ENCODE measurements at regions not wholly inside any gene's neighbourhood (a gene's known extent, or its start where the extent isn't known, plus 50 kb on each side); places are given as distances from the start of the nearest gene placed in this dataset.

DNA sequence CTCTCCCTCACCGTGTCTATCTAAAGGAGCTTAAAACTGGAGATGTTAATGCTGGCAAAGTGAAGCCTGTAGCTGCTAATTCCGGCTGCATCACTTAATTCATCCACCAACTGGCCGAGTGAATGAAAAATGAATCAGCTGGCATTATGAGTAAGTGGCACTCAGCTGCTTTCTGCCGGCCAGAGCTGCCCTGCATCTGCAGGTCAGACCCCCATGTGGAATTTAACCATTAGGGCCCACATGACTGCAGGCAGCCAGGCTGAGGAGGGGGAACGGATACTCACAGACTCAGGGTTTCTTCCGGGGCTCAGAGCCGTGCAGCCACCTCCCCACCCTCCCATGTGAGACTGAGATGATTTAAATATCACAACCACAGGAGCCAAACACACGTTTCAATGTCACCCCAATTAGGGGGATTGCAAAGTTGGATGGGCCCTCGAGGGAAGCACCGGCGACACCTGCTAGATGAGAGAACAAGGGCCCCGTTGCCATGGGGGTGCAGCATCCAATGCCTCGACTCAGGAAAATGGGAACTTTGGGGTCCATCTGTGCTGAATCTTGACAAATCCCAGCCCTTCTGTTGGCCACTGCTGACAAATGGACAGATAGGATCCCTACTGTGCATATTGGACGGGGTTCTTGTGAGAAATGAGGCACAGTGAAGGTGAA is 115.6 kb upstream of the ALDH1B1 start:
- no peaks in the 10 kb centered on the region for H3K79me2 ChIP-seq (ENCODE audit: insufficient read depth, low read depth)
- no peaks in the 10 kb centered on the region for H3K36me3 ChIP-seq (ENCODE audit: insufficient read depth)
- H3K4me3 ChIP-seq (IDR thresholded peaks at IDR 0.05; ENCODE audit: insufficient read depth, low read depth, low read length), result no peak overlapping the region
- no peak overlapping the region for H3K4me2 ChIP-seq
- TF ChIP-seq, protein P1, sequence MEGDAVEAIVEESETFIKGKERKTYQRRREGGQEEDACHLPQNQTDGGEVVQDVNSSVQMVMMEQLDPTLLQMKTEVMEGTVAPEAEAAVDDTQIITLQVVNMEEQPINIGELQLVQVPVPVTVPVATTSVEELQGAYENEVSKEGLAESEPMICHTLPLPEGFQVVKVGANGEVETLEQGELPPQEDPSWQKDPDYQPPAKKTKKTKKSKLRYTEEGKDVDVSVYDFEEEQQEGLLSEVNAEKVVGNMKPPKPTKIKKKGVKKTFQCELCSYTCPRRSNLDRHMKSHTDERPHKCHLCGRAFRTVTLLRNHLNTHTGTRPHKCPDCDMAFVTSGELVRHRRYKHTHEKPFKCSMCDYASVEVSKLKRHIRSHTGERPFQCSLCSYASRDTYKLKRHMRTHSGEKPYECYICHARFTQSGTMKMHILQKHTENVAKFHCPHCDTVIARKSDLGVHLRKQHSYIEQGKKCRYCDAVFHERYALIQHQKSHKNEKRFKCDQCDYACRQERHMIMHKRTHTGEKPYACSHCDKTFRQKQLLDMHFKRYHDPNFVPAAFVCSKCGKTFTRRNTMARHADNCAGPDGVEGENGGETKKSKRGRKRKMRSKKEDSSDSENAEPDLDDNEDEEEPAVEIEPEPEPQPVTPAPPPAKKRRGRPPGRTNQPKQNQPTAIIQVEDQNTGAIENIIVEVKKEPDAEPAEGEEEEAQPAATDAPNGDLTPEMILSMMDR (conservative IDR thresholded peaks at IDR 0.05; ENCODE audit: low read depth, low read length), result no peak
- no peaks in the 10 kb centered on the region for H4K20me1 ChIP-seq (ENCODE audit: insufficient read depth)
- no peak overlapping the region for H3K9ac ChIP-seq
- no peak overlapping the region for H3K27ac ChIP-seq
- no peaks in the 10 kb centered on the region for H3K27me3 ChIP-seq (ENCODE audit: insufficient read depth, low read depth)
- no peaks in the 10 kb centered on the region for H3K4me1 ChIP-seq (ENCODE audit: low read depth, poor library complexity, severe bottlenecking)
- no peak overlapping the region for H2AFZ ChIP-seq (ENCODE audit: low read depth)

DNA sequence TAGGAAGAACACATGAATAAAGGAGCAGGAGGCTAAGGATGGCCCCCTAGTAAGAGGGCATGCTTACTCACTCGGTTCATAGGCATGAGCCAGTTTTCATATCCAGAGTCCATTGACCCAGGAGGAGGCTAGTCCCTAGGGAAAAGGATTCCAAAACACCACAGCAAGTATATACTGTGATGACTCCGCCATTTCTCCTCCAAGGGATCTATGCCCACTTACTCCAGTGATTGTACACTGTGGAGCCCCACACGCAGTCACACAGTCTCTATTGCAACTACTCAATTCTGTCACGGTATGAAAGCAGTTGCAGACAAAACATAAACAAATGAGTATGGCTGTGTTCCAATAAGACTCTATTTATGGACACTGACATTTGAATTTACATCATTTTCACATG is 117.7 kb upstream of the ALDH1B1 start:
- H3K9ac ChIP-seq, result no peak overlapping the region

GRCh38 chr9:38272710-38273109 is 119.8 kb upstream of the ALDH1B1 start:
- Histone ChIP-seq H3K4me1 (ENCODE audit: low read depth, poor library complexity, severe bottlenecking) (no peaks in the 10 kb centered on the region), H3K79me2 (ENCODE audit: insufficient read depth, low read depth) (no peaks in the 10 kb centered on the region), H3K4me2 (no peak overlapping the region), H3K36me3 (ENCODE audit: insufficient read depth) (no peaks in the 10 kb centered on the region), H3K4me3 (IDR thresholded peaks at IDR 0.05; ENCODE audit: insufficient read depth, low read depth, low read length) (no peak overlapping the region), H3K27ac (no peak overlapping the region), H2AFZ (ENCODE audit: low read depth) (no peak overlapping the region), H3K9ac (no peak overlapping the region), H3K27me3 (ENCODE audit: insufficient read depth, low read depth) (no peaks in the 10 kb centered on the region), H4K20me1 (ENCODE audit: insufficient read depth) (no peaks in the 10 kb centered on the region)
- TF ChIP-seq, protein P1 (conservative IDR thresholded peaks at IDR 0.05; ENCODE audit: low read depth, low read length), result no peak

More for the DNA sequence above, 117.7 kb upstream of the ALDH1B1 start:
- TF ChIP-seq, protein P1 (conservative IDR thresholded peaks at IDR 0.05; ENCODE audit: low read depth, low read length), result no peak
- no peak overlapping the region for H3K4me2 ChIP-seq
- no peak overlapping the region for H2AFZ ChIP-seq (ENCODE audit: low read depth)
- no peaks in the 10 kb centered on the region for H4K20me1 ChIP-seq (ENCODE audit: insufficient read depth)
- no peak overlapping the region for H3K27ac ChIP-seq
- H3K36me3 ChIP-seq (ENCODE audit: insufficient read depth), result no peaks in the 10 kb centered on the region
- no peaks in the 10 kb centered on the region for H3K79me2 ChIP-seq (ENCODE audit: insufficient read depth, low read depth)
- no peak overlapping the region for H3K4me3 ChIP-seq (IDR thresholded peaks at IDR 0.05; ENCODE audit: insufficient read depth, low read depth, low read length)
- H3K27me3 ChIP-seq (ENCODE audit: insufficient read depth, low read depth), result no peaks in the 10 kb centered on the region
- no peaks in the 10 kb centered on the region for H3K4me1 ChIP-seq (ENCODE audit: low read depth, poor library complexity, severe bottlenecking)

DNA sequence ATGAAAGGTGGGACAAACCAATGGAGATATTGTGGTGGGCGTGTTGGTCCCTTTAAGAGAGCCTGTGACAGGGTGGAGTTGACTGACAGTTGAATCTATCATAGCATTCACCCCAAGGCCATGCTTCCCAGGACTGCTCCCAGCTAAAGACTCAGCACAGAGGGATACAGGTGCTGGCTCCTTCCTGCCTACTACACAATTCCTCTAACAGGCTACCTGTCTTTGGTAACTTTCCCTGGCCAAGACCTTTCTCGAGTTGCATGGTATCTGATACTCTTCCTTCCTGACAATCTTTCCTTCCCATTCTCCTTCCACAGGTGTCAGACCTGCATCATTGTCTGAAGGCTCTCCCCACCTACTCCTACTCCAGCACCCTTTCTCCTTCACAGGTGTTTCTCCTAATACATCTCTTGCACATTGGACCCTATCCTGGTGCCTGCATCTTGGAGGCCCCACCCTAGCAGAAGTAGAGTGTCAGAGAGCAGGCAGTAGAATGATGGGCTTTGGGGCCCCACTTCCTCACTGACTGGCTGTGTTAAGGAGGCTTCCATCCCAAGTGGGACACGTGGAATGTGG is 120.7 kb upstream of the ALDH1B1 start:
- TF ChIP-seq, protein P1 (conservative IDR thresholded peaks at IDR 0.05; ENCODE audit: low read depth, low read length), result no peak
- H2AFZ ChIP-seq (ENCODE audit: low read depth), result no peak overlapping the region
- no peaks in the 10 kb centered on the region for H3K79me2 ChIP-seq (ENCODE audit: insufficient read depth, low read depth)
- no peak overlapping the region for H3K27ac ChIP-seq
- no peak overlapping the region for H3K4me2 ChIP-seq
- no peak overlapping the region for H3K9ac ChIP-seq
- H3K36me3 ChIP-seq (ENCODE audit: insufficient read depth), result no peaks in the 10 kb centered on the region
- no peaks in the 10 kb centered on the region for H3K4me1 ChIP-seq (ENCODE audit: low read depth, poor library complexity, severe bottlenecking)
- no peaks in the 10 kb centered on the region for H3K27me3 ChIP-seq (ENCODE audit: insufficient read depth, low read depth)
- no peaks in the 10 kb centered on the region for H4K20me1 ChIP-seq (ENCODE audit: insufficient read depth)
- no peak overlapping the region for H3K4me3 ChIP-seq (IDR thresholded peaks at IDR 0.05; ENCODE audit: insufficient read depth, low read depth, low read length)
